CD4-positive, alpha-beta T cell treated with Interleukin-2 at 100 ng/mL for 4 hours (primary cell): ENCODE measurements at regions not wholly inside any gene's neighbourhood (a gene's known extent, or its start where the extent isn't known, plus 50 kb on each side); places are given as distances from the start of the nearest gene placed in this dataset.

Source experiments
- DNase-seq: peaks from one replicate; pipeline ENCODE4 v3.0.0-alpha.2; 2020; ENCODE audit warnings: low spot score

DNA sequence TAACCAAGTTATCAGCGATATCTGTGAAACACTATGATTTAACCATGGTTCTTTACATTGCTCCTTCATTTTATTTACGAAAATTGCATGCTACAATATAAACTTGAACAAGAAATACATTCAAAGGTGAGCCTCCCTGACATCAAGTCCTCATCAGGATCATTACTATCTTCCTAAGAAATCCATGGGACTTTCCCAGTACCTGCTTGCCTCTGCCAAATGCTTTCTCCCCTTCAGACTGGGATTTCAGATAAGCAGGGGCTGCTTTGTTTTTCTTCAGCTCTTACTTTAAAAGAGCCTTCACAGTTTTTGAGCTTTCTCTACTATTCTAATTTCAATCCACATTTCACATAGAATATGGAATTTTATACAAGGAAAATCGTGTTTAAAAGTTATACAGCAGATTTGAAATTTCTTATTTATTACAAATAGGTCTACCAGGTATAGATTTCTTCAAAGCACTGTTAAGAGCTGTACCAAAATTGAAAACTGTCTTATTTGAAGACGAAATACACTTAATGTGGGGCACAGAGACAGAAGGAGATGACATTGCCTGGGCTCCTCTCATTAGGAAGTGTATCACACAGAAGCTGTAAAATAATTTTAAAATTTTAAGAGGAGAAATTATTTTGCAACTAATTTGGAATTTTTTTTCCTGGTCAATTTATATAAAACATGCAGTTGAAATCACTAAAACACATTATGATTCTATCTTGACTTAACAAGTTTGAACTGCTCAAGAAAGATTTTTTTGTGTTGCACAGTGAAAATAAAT lies 615.0 kb upstream of the AGTR1 start:
- no peak for DNase-seq

DNA sequence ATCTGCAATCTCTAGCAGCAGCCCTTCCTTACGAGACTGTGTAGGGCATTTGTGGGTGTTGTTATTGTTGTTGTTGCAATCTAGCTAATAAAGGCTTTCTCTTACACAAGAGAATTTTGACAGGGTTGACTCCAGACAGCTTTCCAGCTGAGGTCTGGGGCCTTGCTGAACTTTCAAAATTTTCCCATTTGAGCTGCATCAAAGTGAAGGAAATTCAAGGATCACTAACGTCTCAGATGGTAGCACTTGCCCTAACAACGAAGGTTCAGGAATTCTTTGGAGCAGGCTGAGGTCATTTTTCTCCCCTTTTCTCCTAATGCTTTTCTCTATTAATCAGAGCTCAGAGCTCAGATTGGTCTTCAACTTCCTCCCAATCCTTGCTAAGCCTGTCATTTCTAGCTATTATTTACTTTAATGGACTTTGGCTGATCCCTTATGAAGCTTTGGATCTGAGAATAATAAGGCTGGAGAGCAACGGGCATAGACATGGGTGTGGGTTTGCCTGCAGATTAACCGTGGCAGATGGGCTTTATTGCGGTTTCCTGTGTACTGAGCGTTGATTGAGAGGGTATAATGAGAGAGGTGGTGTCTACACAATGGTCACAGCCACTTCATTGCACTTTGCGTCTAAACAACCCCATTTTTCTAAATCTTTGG lies 614.0 kb upstream of the AGTR1 start:
- DNase-seq, result no peak

GRCh38 chr3:148084931-148085330 lies 612.8 kb upstream of the AGTR1 start:
- DNase-seq, result no peak

- DNase-seq, result no peak
Measured at GRCh38 chr3:148087601-148088371, 609.9 kb upstream of the AGTR1 start.

DNA sequence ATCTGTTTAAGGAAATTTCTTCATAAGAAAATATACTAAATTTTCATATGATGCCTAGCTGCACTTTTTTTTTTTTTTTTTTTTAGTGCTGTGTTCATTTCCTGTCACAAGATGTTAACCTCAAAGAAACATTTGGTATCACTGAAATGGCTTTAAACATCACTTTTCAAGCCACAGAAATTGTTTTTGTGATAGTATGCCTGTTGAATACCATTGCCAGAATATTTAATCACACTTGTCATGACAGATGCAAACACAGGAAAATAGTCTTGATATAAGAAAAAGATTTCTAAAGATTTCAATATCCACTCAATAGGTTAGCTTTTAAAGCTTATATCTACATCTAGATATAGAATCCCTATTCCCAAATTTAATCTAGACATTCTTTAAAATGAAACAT lies 608.5 kb upstream of the AGTR1 start:
- DNase-seq, result no peak

GRCh38 chr3:148090156-148090555 lies 607.5 kb upstream of the AGTR1 start:
- DNase-seq, result no peak

GRCh38 chr3:148092624-148093347 lies 604.9 kb upstream of the AGTR1 start:
- DNase-seq, result no peak

- DNase-seq, result no peak
Measured at GRCh38 chr3:148093753-148094152, 604.0 kb upstream of the AGTR1 start.

GRCh38 chr3:148095962-148096361 lies 601.7 kb upstream of the AGTR1 start:
- no peak for DNase-seq

- no peak for DNase-seq
Measured at GRCh38 chr3:148100476-148100875, 597.2 kb upstream of the AGTR1 start.

- no peak for DNase-seq
Measured at GRCh38 chr3:148101061-148101460, 596.6 kb upstream of the AGTR1 start.

DNA sequence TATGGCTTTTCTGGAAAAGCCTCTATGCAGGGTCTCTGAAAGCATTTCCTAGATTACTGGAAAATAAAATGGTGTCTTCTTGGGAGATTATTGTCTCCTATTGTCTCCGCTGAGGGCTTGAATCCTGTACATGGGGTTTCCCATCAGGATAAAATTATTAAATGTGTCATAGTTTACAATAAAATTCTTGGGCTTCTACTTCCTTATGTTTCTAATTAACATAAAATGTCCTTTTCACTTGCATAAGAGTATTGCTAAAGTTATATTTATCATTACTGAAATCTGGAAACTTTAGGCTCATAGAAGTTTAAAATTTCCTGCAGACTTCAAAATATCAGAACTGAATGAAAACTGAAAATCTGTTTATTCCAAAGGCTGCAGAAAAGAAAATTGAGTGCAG lies 595.5 kb upstream of the AGTR1 start:
- no peak for DNase-seq

- DNase-seq, result no peak
Measured at GRCh38 chr3:148106062-148106461, 591.6 kb upstream of the AGTR1 start.

GRCh38 chr3:148126956-148127355 lies 570.7 kb upstream of the AGTR1 start:
- no peak for DNase-seq

- no peak for DNase-seq
Measured at GRCh38 chr3:148128136-148128535, 569.6 kb upstream of the AGTR1 start.

GRCh38 chr3:148131990-148132638 lies 565.6 kb upstream of the AGTR1 start:
- DNase-seq, result no peak

DNA sequence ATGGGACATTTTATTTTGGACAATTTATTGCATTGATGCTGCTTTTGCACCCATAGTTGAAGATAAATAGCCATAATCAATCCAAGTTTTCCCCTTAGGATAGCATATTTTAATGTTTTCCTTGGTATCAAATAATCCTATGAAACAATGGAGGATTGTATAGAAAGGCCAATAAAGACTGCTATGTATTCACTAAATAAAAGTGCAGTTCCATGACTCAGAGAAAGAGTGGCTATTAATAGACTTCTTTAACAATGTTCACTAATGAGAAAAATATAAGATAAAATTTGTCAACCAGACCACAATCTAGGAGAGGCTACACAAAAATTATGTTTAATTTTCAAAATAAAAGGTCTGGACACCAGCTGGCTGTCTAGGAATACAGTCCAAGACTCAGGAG lies 560.9 kb upstream of the AGTR1 start:
- no peak for DNase-seq

- DNase-seq, result no peak
Measured at GRCh38 chr3:148146241-148146640, 551.5 kb upstream of the AGTR1 start.

- no peak for DNase-seq
Measured at GRCh38 chr3:148146947-148147826, 550.5 kb upstream of the AGTR1 start.

GRCh38 chr3:148147903-148148302 lies 549.8 kb upstream of the AGTR1 start:
- DNase-seq, result no peak

- no peak for DNase-seq
Measured at GRCh38 chr3:148149556-148149955, 548.1 kb upstream of the AGTR1 start.
